ENCODE measurements at regions not wholly inside any gene's neighbourhood (a gene's known extent, or its start where the extent isn't known, plus 50 kb on each side); places are given as distances from the start of the nearest gene placed in this dataset.
"Not testable (repeated sequence)": the region's sequence is repeated elsewhere in the genome, so short reads cannot be mapped to it uniquely, and the experiment has no call there.

GRCh38 chr3:176296066-176296597 is 901.1 kb downstream of the TBL1XR1 start:
- DNase-seq, result no peak

- no peak for DNase-seq
Observed at GRCh38 chr3:176293276-176293675, 904.0 kb downstream of the TBL1XR1 start.

- no peak for DNase-seq
Observed at GRCh38 chr3:176286476-176287085, 910.7 kb downstream of the TBL1XR1 start.

- no peak for DNase-seq
Observed at GRCh38 chr3:176275538-176275937, 921.7 kb downstream of the TBL1XR1 start.

GRCh38 chr3:176275113-176275512 is 922.2 kb downstream of the TBL1XR1 start:
- DNase-seq, result no peak

GRCh38 chr3:176274161-176274560 is 923.1 kb downstream of the TBL1XR1 start:
- DNase-seq, result no peak

GRCh38 chr3:176262071-176262470 is 935.2 kb downstream of the TBL1XR1 start:
- no peak for DNase-seq

GRCh38 chr3:176247191-176247590 is 950.1 kb downstream of the TBL1XR1 start:
- no peak for DNase-seq

GRCh38 chr3:176219970-176220369 is 977.3 kb downstream of the TBL1XR1 start:
- DNase-seq, result no peak

- DNase-seq, result no peak
Observed at GRCh38 chr3:176214758-176215157, 982.5 kb downstream of the TBL1XR1 start.

GRCh38 chr3:176213314-176213713 is 984.0 kb downstream of the TBL1XR1 start:
- DNase-seq, result not testable (repeated sequence)

GRCh38 chr3:176208915-176209314 is 988.4 kb downstream of the TBL1XR1 start:
- no peak for DNase-seq

- DNase-seq, result no peak
Observed at GRCh38 chr3:176208283-176208682, 989.0 kb downstream of the TBL1XR1 start.

- DNase-seq, result no peak
Observed at GRCh38 chr3:176206809-176207208, 990.5 kb downstream of the TBL1XR1 start.

- no peak for DNase-seq
Observed at GRCh38 chr3:176202652-176203051, 994.6 kb downstream of the TBL1XR1 start.

GRCh38 chr3:176193032-176193730 is 1004.1 kb downstream of the TBL1XR1 start:
- DNase-seq, result no peak

GRCh38 chr3:176190755-176191154 is 1006.5 kb downstream of the TBL1XR1 start:
- no peak for DNase-seq

GRCh38 chr3:176183181-176183580 is 1014.1 kb downstream of the TBL1XR1 start:
- no peak for DNase-seq

GRCh38 chr3:176174060-176174459 is 1023.2 kb downstream of the TBL1XR1 start:
- DNase-seq, result no peak

GRCh38 chr3:176172492-176172891 is 1024.8 kb downstream of the TBL1XR1 start:
- DNase-seq, result no peak

GRCh38 chr3:176167272-176167671 is 1030.0 kb downstream of the TBL1XR1 start:
- DNase-seq, result no peak

GRCh38 chr3:176160997-176161396 is 1036.3 kb downstream of the TBL1XR1 start:
- DNase-seq, result no peak

GRCh38 chr3:176159796-176160195 is 1037.5 kb downstream of the TBL1XR1 start:
- DNase-seq, result no peak

- DNase-seq, result no peak
Observed at GRCh38 chr3:176155012-176155411, 1042.3 kb downstream of the TBL1XR1 start.

- no peak for DNase-seq
Observed at GRCh38 chr3:176149567-176149966, 1047.7 kb downstream of the TBL1XR1 start.

Data from CD4-positive, alpha-beta T cell treated with Interleukin-10 for 1 hour (primary cell).